Subcutaneous abdominal adipose tissue (tissue), 5 donors: ENCODE measurements at regions not wholly inside any gene's neighbourhood (a gene's known extent, or its start where the extent isn't known, plus 50 kb on each side); places are given as distances from the start of the nearest gene placed in this dataset.

ENCODE experiments used
- H3K27ac ChIP-seq: one replicate; pipeline ENCODE4 v1.7.0; 2013; ENCODE audit warnings: low read depth, mild to moderate bottlenecking, inconsistent platforms, low read length, moderate library complexity
- H3K27me3 ChIP-seq, 5 donors: one replicate each; pipeline ENCODE4 v1.7.0; 2013; ENCODE audit warnings: low read length in 5 of 5, inconsistent platforms in 1 of 5; ENCODE audit not compliant: control insufficient read depth in 5 of 5, insufficient read depth in 4 of 5
- H3K36me3 ChIP-seq, 5 donors: one replicate each; pipeline ENCODE4 v1.7.0; 2013; ENCODE audit warnings: low read length in 5 of 5; ENCODE audit not compliant: control insufficient read depth in 5 of 5, insufficient read depth in 5 of 5
- H3K4me1 ChIP-seq, 5 donors: one replicate each; pipeline ENCODE4 v1.7.0; 2013; ENCODE audit warnings: low read length in 5 of 5, mild to moderate bottlenecking in 3 of 5, moderate library complexity in 1 of 5; ENCODE audit not compliant: control insufficient read depth in 5 of 5, insufficient read depth in 5 of 5
- H3K4me3 ChIP-seq, 5 donors: one replicate each; pipeline ENCODE4 v1.7.0; 2013; ENCODE audit warnings: low read length in 5 of 5, low read depth in 1 of 5
- H3K9ac ChIP-seq, 5 donors: one replicate each; pipeline ENCODE4 v1.7.0; 2013; ENCODE audit warnings: low read length in 5 of 5, mild to moderate bottlenecking in 4 of 5, moderate library complexity in 3 of 5
- H3K9me3 ChIP-seq, 5 donors: one replicate each; pipeline ENCODE4 v1.7.0; 2013; ENCODE audit warnings: low read length in 5 of 5; ENCODE audit not compliant: control insufficient read depth in 5 of 5
- donor health status: healthy.
- donor health status: healthy.
- donor health status: healthy.
- donor health status: healthy.
- donor health status: healthy.

- H3K4me1 ChIP-seq: peaks cover 3 to 43% (median 40%) of the 10 kb centered on the region in 5 donors
- no peak overlapping the region for H3K9ac ChIP-seq
- peaks cover 0 to 6% (median 0%) of the 10 kb centered on the region in 5 donors for H3K9me3 ChIP-seq
- H3K27ac ChIP-seq: no peak overlapping the region
- no peaks in the 10 kb centered on the region for H3K36me3 ChIP-seq
- no peak overlapping the region for H3K4me3 ChIP-seq
- no peaks in the 10 kb centered on the region for H3K27me3 ChIP-seq
These were observed 503.7 kb downstream of the SPATA31D1 start for GRCh38 chr9:82492274-82492673.

- no peak overlapping the region for H3K27ac ChIP-seq
- no peaks in the 10 kb centered on the region for H3K36me3 ChIP-seq
- H3K4me3 ChIP-seq: peak overlapping the region in 2 of 5 donors; percentile 4 to 48
- no peaks in the 10 kb centered on the region for H3K27me3 ChIP-seq
- H3K4me1 ChIP-seq: peaks cover 0 to 14% (median 10%) of the 10 kb centered on the region in 5 donors
- H3K9me3 ChIP-seq: peaks cover 0 to 6% (median 0%) of the 10 kb centered on the region in 5 donors
- no peak overlapping the region for H3K9ac ChIP-seq
These were observed 507.6 kb downstream of the SPATA31D1 start for GRCh38 chr9:82495884-82496777.

GRCh38 chr9:82498541-82499317 lies 510.2 kb downstream of the SPATA31D1 start:
- Histone ChIP-seq H3K27me3 (no peaks in the 10 kb centered on the region), H3K9me3 (peaks cover 0 to 6% (median 0%) of the 10 kb centered on the region in 5 donors), H3K4me1 (peaks cover 0 to 14% (median 10%) of the 10 kb centered on the region in 5 donors), H3K9ac (no peak overlapping the region), H3K36me3 (no peaks in the 10 kb centered on the region), H3K4me3 (no peak overlapping the region), H3K27ac (no peak overlapping the region)

GRCh38 chr9:82499337-82499736 lies 510.8 kb downstream of the SPATA31D1 start:
- no peak overlapping the region for H3K9ac ChIP-seq
- H3K27me3 ChIP-seq: no peaks in the 10 kb centered on the region
- H3K4me3 ChIP-seq: no peak overlapping the region
- peaks cover 0 to 14% (median 10%) of the 10 kb centered on the region in 5 donors for H3K4me1 ChIP-seq
- peaks cover 0 to 6% (median 0%) of the 10 kb centered on the region in 5 donors for H3K9me3 ChIP-seq
- no peaks in the 10 kb centered on the region for H3K36me3 ChIP-seq
- no peak overlapping the region for H3K27ac ChIP-seq

- no peak overlapping the region for H3K27ac ChIP-seq
- H3K4me1 ChIP-seq: no peaks in the 10 kb centered on the region
- H3K9ac ChIP-seq: no peak overlapping the region
- no peaks in the 10 kb centered on the region for H3K36me3 ChIP-seq
- no peak overlapping the region for H3K4me3 ChIP-seq
- peaks cover 0 to 10% (median 3%) of the 10 kb centered on the region in 5 donors for H3K9me3 ChIP-seq
- no peaks in the 10 kb centered on the region for H3K27me3 ChIP-seq
These were observed 516.0 kb downstream of the SPATA31D1 start for GRCh38 chr9:82504620-82505019.

GRCh38 chr9:82511626-82512025 lies 523.1 kb downstream of the SPATA31D1 start:
- H3K9me3 ChIP-seq: peaks cover 0 to 6% (median 0%) of the 10 kb centered on the region in 5 donors
- no peaks in the 10 kb centered on the region for H3K27me3 ChIP-seq
- H3K4me3 ChIP-seq: no peak overlapping the region
- no peak overlapping the region for H3K9ac ChIP-seq
- H3K36me3 ChIP-seq: no peaks in the 10 kb centered on the region
- H3K4me1 ChIP-seq: peaks cover 2 to 21% (median 21%) of the 10 kb centered on the region in 5 donors
- no peak overlapping the region for H3K27ac ChIP-seq

- peak overlapping the region; percentile 59 for H3K27ac ChIP-seq
- peaks cover 2 to 21% (median 21%) of the 10 kb centered on the region in 5 donors for H3K4me1 ChIP-seq
- H3K9ac ChIP-seq: no peak overlapping the region
- no peaks in the 10 kb centered on the region for H3K36me3 ChIP-seq
- peaks cover 0 to 3% (median 0%) of the 10 kb centered on the region in 5 donors for H3K9me3 ChIP-seq
- H3K27me3 ChIP-seq: no peaks in the 10 kb centered on the region
- peak overlapping the region in 2 of 5 donors; percentile 43 to 44 for H3K4me3 ChIP-seq
These were observed 524.2 kb downstream of the SPATA31D1 start for GRCh38 chr9:82512728-82513127.

- Histone ChIP-seq H3K36me3 (no peaks in the 10 kb centered on the region), H3K4me3 (peak overlapping the region; percentile 20 to 64 (median 43)), H3K9me3 (peaks cover 0 to 3% (median 0%) of the 10 kb centered on the region in 5 donors), H3K27me3 (no peaks in the 10 kb centered on the region), H3K4me1 (peaks cover 2 to 21% (median 21%) of the 10 kb centered on the region in 5 donors), H3K27ac (peak overlapping the region; percentile 59), H3K9ac (peak overlapping the region in 1 of 5 donors; percentile 65)
These were observed 524.7 kb downstream of the SPATA31D1 start for GRCh38 chr9:82513242-82513751.

- no peaks in the 10 kb centered on the region for H3K9me3 ChIP-seq
These were observed 525.6 kb downstream of the SPATA31D1 start for GRCh38 chr9:82513976-82514735.

More at GRCh38 chr9:82513976-82514735, 525.6 kb downstream of the SPATA31D1 start:
- H3K9ac ChIP-seq: no peak overlapping the region
- no peak overlapping the region for H3K4me3 ChIP-seq
- peaks cover 2 to 21% (median 21%) of the 10 kb centered on the region in 5 donors for H3K4me1 ChIP-seq
- H3K27me3 ChIP-seq: no peaks in the 10 kb centered on the region
- no peak overlapping the region for H3K27ac ChIP-seq
- H3K36me3 ChIP-seq: no peaks in the 10 kb centered on the region
